HFFc6 (cell line): ENCODE measurements at regions not wholly inside any gene's neighbourhood (a gene's known extent, or its start where the extent isn't known, plus 50 kb on each side); places are given as distances from the start of the nearest gene placed in this dataset.

Source experiments
- DNase-seq: peaks from one replicate; pipeline ENCODE4 v3.0.0-alpha.2; 2018
- H3K27ac Mint-ChIP-seq: 2 replicates; pipeline ENCODE4 v1.8.0; 2020; ENCODE audit warnings: mild to moderate bottlenecking, mixed read lengths
- H3K27me3 Mint-ChIP-seq: 2 replicates; pipeline ENCODE4 v1.8.0; 2021; ENCODE audit warnings: mild to moderate bottlenecking, moderate library complexity, mixed read lengths; ENCODE audit not compliant: insufficient read depth
- H3K36me3 Mint-ChIP-seq: 2 replicates; pipeline ENCODE4 v1.8.0; 2021; ENCODE audit warnings: low read depth, mixed read lengths
- H3K4me1 Mint-ChIP-seq: 2 replicates; pipeline ENCODE4 v1.8.0; 2020; ENCODE audit warnings: low read depth, mixed read lengths
- H3K4me3 Mint-ChIP-seq: 2 replicates; pipeline ENCODE4 v1.8.0; 2020; ENCODE audit warnings: mild to moderate bottlenecking, moderate library complexity, mixed read lengths
- H3K9me3 Mint-ChIP-seq: 2 replicates; pipeline ENCODE4 v1.8.0; 2020; ENCODE audit warnings: mild to moderate bottlenecking, mixed read lengths
- TF ChIP-seq, protein P1 (sequence below): fragments of 200-600 bp; sonication (generic); IDR thresholded peaks from 2 replicates; pipeline ENCODE4 v1.5.0; 2021; ENCODE audit warnings: antibody characterized with exemption, mild to moderate bottlenecking

- Mint-ChIP-seq H3K36me3 (no peaks in the 10 kb centered on the region), H3K4me1 (no peaks in the 10 kb centered on the region), H3K9me3 (no peaks in the 10 kb centered on the region), H3K27ac (no peak overlapping the region), H3K27me3 (peaks cover 8% of the 10 kb centered on the region), H3K4me3 (no peak overlapping the region)
- no peak for DNase-seq
- TF ChIP-seq, protein P1, sequence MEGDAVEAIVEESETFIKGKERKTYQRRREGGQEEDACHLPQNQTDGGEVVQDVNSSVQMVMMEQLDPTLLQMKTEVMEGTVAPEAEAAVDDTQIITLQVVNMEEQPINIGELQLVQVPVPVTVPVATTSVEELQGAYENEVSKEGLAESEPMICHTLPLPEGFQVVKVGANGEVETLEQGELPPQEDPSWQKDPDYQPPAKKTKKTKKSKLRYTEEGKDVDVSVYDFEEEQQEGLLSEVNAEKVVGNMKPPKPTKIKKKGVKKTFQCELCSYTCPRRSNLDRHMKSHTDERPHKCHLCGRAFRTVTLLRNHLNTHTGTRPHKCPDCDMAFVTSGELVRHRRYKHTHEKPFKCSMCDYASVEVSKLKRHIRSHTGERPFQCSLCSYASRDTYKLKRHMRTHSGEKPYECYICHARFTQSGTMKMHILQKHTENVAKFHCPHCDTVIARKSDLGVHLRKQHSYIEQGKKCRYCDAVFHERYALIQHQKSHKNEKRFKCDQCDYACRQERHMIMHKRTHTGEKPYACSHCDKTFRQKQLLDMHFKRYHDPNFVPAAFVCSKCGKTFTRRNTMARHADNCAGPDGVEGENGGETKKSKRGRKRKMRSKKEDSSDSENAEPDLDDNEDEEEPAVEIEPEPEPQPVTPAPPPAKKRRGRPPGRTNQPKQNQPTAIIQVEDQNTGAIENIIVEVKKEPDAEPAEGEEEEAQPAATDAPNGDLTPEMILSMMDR: no peak
These were observed 64.8 kb upstream of the STK39 start for GRCh38 chr2:168312036-168312822.

GRCh38 chr2:168314236-168314635 is 66.8 kb upstream of the STK39 start:
- Mint-ChIP-seq H3K36me3 (no peaks in the 10 kb centered on the region), H3K9me3 (no peaks in the 10 kb centered on the region), H3K27ac (no peak overlapping the region), H3K4me3 (no peak overlapping the region), H3K27me3 (peaks cover 10% of the 10 kb centered on the region), H3K4me1 (no peaks in the 10 kb centered on the region)
- DNase-seq: no peak
- TF ChIP-seq, protein P1: no peak

- no peak overlapping the region for H3K27ac Mint-ChIP-seq
These were observed 68.1 kb upstream of the STK39 start for GRCh38 chr2:168315331-168316072.

GRCh38 chr2:168316073-168316440 is 68.7 kb upstream of the STK39 start:
- Mint-ChIP-seq H3K9me3 (no peaks in the 10 kb centered on the region), H3K4me3 (no peak overlapping the region), H3K27ac (no peak overlapping the region), H3K4me1 (no peaks in the 10 kb centered on the region), H3K27me3 (peaks cover 6% of the 10 kb centered on the region), H3K36me3 (no peaks in the 10 kb centered on the region)
- TF ChIP-seq, protein P1: no peak
- DNase-seq: no peak

More at GRCh38 chr2:168315331-168316072, 68.1 kb upstream of the STK39 start:
- Mint-ChIP-seq H3K9me3 (no peaks in the 10 kb centered on the region), H3K4me3 (no peak overlapping the region), H3K36me3 (no peaks in the 10 kb centered on the region), H3K27me3 (peaks cover 6% of the 10 kb centered on the region), H3K4me1 (no peaks in the 10 kb centered on the region)
- DNase-seq: no peak
- TF ChIP-seq, protein P1: no peak

DNA sequence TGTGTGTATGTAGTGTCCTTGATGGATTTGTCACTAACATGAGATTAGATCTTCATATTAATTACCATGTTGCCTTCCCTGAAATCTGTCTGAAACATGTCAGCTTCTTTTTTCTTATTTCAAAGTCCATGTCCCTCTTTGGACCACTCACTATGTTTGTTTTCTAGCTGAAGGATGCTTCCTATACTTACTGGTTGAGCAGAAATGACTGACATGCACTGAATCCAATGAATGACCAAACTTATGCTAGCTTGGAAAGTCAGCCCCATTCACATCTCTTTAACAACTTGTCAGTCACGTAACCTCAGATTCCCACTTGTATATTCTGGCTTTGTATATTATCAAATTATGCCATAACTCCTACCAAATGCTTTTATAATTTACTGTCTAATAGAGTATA is 69.9 kb upstream of the STK39 start:
- H3K4me1 Mint-ChIP-seq: no peaks in the 10 kb centered on the region
- no peaks in the 10 kb centered on the region for H3K36me3 Mint-ChIP-seq
- H3K4me3 Mint-ChIP-seq: no peak overlapping the region
- peaks cover 6% of the 10 kb centered on the region for H3K27me3 Mint-ChIP-seq
- H3K27ac Mint-ChIP-seq: no peak overlapping the region
- no peak for DNase-seq
- H3K9me3 Mint-ChIP-seq: no peaks in the 10 kb centered on the region
- TF ChIP-seq, protein P1: no peak
